IMR-90 (cell line): ENCODE measurements at regions not wholly inside any gene's neighbourhood (a gene's known extent, or its start where the extent isn't known, plus 50 kb on each side); places are given as distances from the start of the nearest gene placed in this dataset.

Experiments
- ATAC-seq: fragments of 200-7000 bp; cut with Tn5 transposase; 2 replicates; pipeline ENCODE4 v1.9.1; 2020; ENCODE audit warnings: low read depth, mild to moderate bottlenecking, moderate library complexity
- BruUV-seq: library from RNA; stranded (reverse); fragments of 400-500 nt; replicated peaks from 2 replicates; lab custom pipeline; 2021; lab: Mats Ljungman, UMichigan
- CTCF ChIA-PET: fragments of 300-600 bp; formaldehyde crosslinking; extraction: SDS; loops from one replicate; lab custom pipeline; 2021; ENCODE audit warnings: antibody characterized with exemption; lab: Yijun Ruan, JAX
- POLR2A ChIA-PET: fragments of 300-600 bp; sonication (Branson Sonifier 250); formaldehyde crosslinking; loops from one replicate; lab custom pipeline; 2022; ENCODE audit warnings: antibody characterized with exemption; ENCODE audit not compliant: unreplicated experiment; lab: Charles Lee
- DNase-seq: peaks from one replicate; pipeline ENCODE4 v3.0.0; 2013
- H2AFZ ChIP-seq: replicated peaks from 2 replicates; pipeline ENCODE3; 2013; ENCODE audit warnings: low read length, mild to moderate bottlenecking; ENCODE audit not compliant: poor library complexity
- H2AK5ac ChIP-seq: 2 replicates; pipeline ENCODE4 v1.6.1; 2013; ENCODE audit warnings: low read depth, low read length, inconsistent platforms
- H2AK9ac ChIP-seq: replicated peaks from 2 replicates; pipeline ENCODE3; 2013; ENCODE audit warnings: mild to moderate bottlenecking, low read depth, low read length, moderate library complexity; ENCODE audit not compliant: poor library complexity
- H2BK120ac ChIP-seq: 2 replicates; pipeline ENCODE4 v1.6.1; 2013; ENCODE audit warnings: low read depth, low read length, inconsistent platforms
- H2BK15ac ChIP-seq: 3 replicates; pipeline ENCODE4 v1.6.1; 2013; ENCODE audit warnings: low read depth, low read length, inconsistent platforms
- H2BK20ac ChIP-seq: 2 replicates; pipeline ENCODE4 v1.6.1; 2013; ENCODE audit warnings: low read depth, mild to moderate bottlenecking, inconsistent platforms, low read length, moderate library complexity
- H2BK5ac ChIP-seq: 2 replicates; pipeline ENCODE4 v1.6.1; 2013; ENCODE audit warnings: mild to moderate bottlenecking, low read depth, low read length, inconsistent platforms; ENCODE audit not compliant: poor library complexity, severe bottlenecking
- H3K14ac ChIP-seq: replicated peaks from 2 replicates; pipeline ENCODE4 v1.6.1; 2013; ENCODE audit warnings: low read depth, low read length, inconsistent platforms
- H3K18ac ChIP-seq: 2 replicates; pipeline ENCODE4 v1.6.1; 2013; ENCODE audit warnings: low read depth, low read length, control low read depth
- H3K23ac ChIP-seq: 2 replicates; pipeline ENCODE4 v1.6.1; 2013; ENCODE audit warnings: low read depth, low read length, inconsistent platforms
- H3K27ac ChIP-seq: 2 replicates; pipeline ENCODE4 v1.5.1; 2013; ENCODE audit warnings: mild to moderate bottlenecking, control low read depth, low read length; ENCODE audit not compliant: insufficient read depth
- H3K27me3 ChIP-seq: 2 replicates; pipeline ENCODE4 v1.6.1; 2013; ENCODE audit warnings: low read length; ENCODE audit not compliant: control insufficient read depth, insufficient read depth
- H3K36me3 ChIP-seq: 2 replicates; pipeline ENCODE4 v1.6.1; 2013; ENCODE audit warnings: low read length, mixed read lengths; ENCODE audit not compliant: control insufficient read depth, insufficient read depth
- H3K4ac ChIP-seq: 2 replicates; pipeline ENCODE4 v1.6.1; 2013; ENCODE audit warnings: low read depth, low read length, inconsistent platforms
- H3K4me1 ChIP-seq: 2 replicates; pipeline ENCODE4 v1.6.1; 2013; ENCODE audit warnings: low read length, mixed read lengths; ENCODE audit not compliant: control insufficient read depth, insufficient read depth
- H3K4me2 ChIP-seq: 2 replicates; pipeline ENCODE4 v1.6.1; 2013; ENCODE audit warnings: low read depth, mild to moderate bottlenecking, control low read depth, low read length, moderate library complexity
- H3K4me3 ChIP-seq: 2 replicates; pipeline ENCODE4 v1.5.1; 2013; ENCODE audit warnings: low read depth, mild to moderate bottlenecking, control low read depth, low read length, moderate library complexity; ENCODE audit not compliant: insufficient read depth
- H3K56ac ChIP-seq: 2 replicates; pipeline ENCODE4 v1.6.1; 2013; ENCODE audit warnings: low read length, inconsistent platforms; ENCODE audit not compliant: insufficient read depth; ENCODE audit errors: extremely low read depth
- H3K79me1 ChIP-seq, 2 experiments: 2 replicates each; pipeline ENCODE4 v1.6.1; 2013; ENCODE audit warnings: low read length in 2 of 2, inconsistent platforms in 1 of 2, low read depth in 1 of 2
- H3K9ac ChIP-seq: 2 replicates; pipeline ENCODE4 v1.6.1; 2013; ENCODE audit warnings: low read depth, low read length, control low read depth
- H3K9me1 ChIP-seq: 2 replicates; pipeline ENCODE4 v1.6.1; 2013; ENCODE audit warnings: low read length, inconsistent platforms; ENCODE audit not compliant: insufficient read depth
- H3K9me3 ChIP-seq: 2 replicates; pipeline ENCODE4 v1.6.1; 2013; ENCODE audit warnings: low read length; ENCODE audit not compliant: control insufficient read depth, insufficient read depth
- H4K20me1 ChIP-seq: 2 replicates; pipeline ENCODE4 v1.6.1; 2013; ENCODE audit warnings: low read length, inconsistent platforms; ENCODE audit not compliant: insufficient read depth
- H4K5ac ChIP-seq: 2 replicates; pipeline ENCODE4 v1.6.1; 2013; ENCODE audit warnings: mild to moderate bottlenecking, low read depth, low read length, control low read depth
- H4K8ac ChIP-seq, 2 experiments: 2 replicates each; pipeline ENCODE4 v1.6.1; 2013; ENCODE audit warnings: low read depth in 2 of 2, low read length in 2 of 2, control low read depth in 1 of 2, inconsistent platforms in 1 of 2
- H4K91ac ChIP-seq: 2 replicates; pipeline ENCODE4 v1.6.1; 2013; ENCODE audit warnings: low read depth, low read length, inconsistent platforms; ENCODE audit not compliant: insufficient read depth
- CEBPB ChIP-seq: IDR thresholded peaks from 2 replicates; pipeline ENCODE4 v1.6.1; 2012; ENCODE audit warnings: low read depth, low read length, improper control_type of control experiment
- CHD1 ChIP-seq: IDR thresholded peaks from 2 replicates; pipeline ENCODE4 v1.6.1; 2012; ENCODE audit warnings: low read depth, low read length, improper control_type of control experiment
- FOS ChIP-seq: fragments of 150-350 bp; IDR thresholded peaks from 2 replicates; pipeline ENCODE4 v1.6.1; 2016; ENCODE audit warnings: low read depth, low read length
- MAFK ChIP-seq: IDR thresholded peaks from 2 replicates; pipeline ENCODE4 v1.6.1; 2012; ENCODE audit warnings: low read depth, low read length, improper control_type of control experiment
- MAZ ChIP-seq: IDR thresholded peaks from 2 replicates; pipeline ENCODE4 v1.6.1; 2012; ENCODE audit warnings: low read depth, mild to moderate bottlenecking, low read length, improper control_type of control experiment, moderate library complexity, borderline replicate concordance
- MXI1 ChIP-seq: IDR thresholded peaks from 2 replicates; pipeline ENCODE4 v1.6.1; 2012; ENCODE audit warnings: low read depth, mild to moderate bottlenecking, low read length, moderate library complexity, borderline replicate concordance
- NFE2L2 ChIP-seq: fragments of 150-350 bp; IDR thresholded peaks from 2 replicates; pipeline ENCODE4 v1.6.1; 2016; ENCODE audit warnings: low read depth, mild to moderate bottlenecking, low read length
- POLR2A ChIP-seq: IDR thresholded peaks from 2 replicates; pipeline ENCODE4 v1.6.1; 2012; ENCODE audit warnings: mild to moderate bottlenecking, low read depth, low read length
- RAD21 ChIP-seq: IDR thresholded peaks from 2 replicates; pipeline ENCODE4 v1.6.1; 2012; ENCODE audit warnings: low read length, improper control_type of control experiment
- RCOR1 ChIP-seq: IDR thresholded peaks from 2 replicates; pipeline ENCODE4 v1.6.1; 2012; ENCODE audit warnings: mild to moderate bottlenecking, low read length, improper control_type of control experiment; ENCODE audit not compliant: insufficient replicate concordance
- RFX5 ChIP-seq: IDR thresholded peaks from 2 replicates; pipeline ENCODE4 v1.8.0; 2012; ENCODE audit warnings: low read depth, mild to moderate bottlenecking, low read length, moderate library complexity
- SMC3 ChIP-seq: fragments of 150-350 bp; IDR thresholded peaks from 2 replicates; pipeline ENCODE4 v1.6.1; 2016; ENCODE audit warnings: low read depth, mild to moderate bottlenecking, antibody characterized with exemption, low read length, moderate library complexity
- USF2 ChIP-seq: fragments of 150-350 bp; IDR thresholded peaks from 2 replicates; pipeline ENCODE4 v1.6.1; 2017; ENCODE audit warnings: mild to moderate bottlenecking, antibody characterized with exemption, low read length, low read depth
- WGBS, 2 experiments: methylation state at CpG; one replicate each; pipeline versions ENCODE4 v1.1.5 to v1.1.7; 2013; ENCODE audit warnings: missing lambda C conversion rate in 2 of 2; ENCODE audit not compliant: insufficient read length in 1 of 2; ENCODE audit errors: extremely low coverage in 2 of 2; 5-methylcytosine and 5-hydroxymethylcytosine counted together
- dilution Hi-C: fragments of 300-500 bp; cut with HindIII; formaldehyde crosslinking; loops from one replicate; pipeline ENCODE4 v1.14.3; 2018; ENCODE audit warnings: low sequenced_read_pairs; ENCODE audit not compliant: unreplicated experiment
- in situ Hi-C: fragments of 300-500 bp; cut with MboI; formaldehyde crosslinking; loops from 3 replicates; pipeline ENCODE4 v1.14.3; 2019; ENCODE audit warnings: low sequenced_read_pairs, inconsistent platforms, mixed read lengths
- intact Hi-C: fragments of 100-400 bp; cut with micrococcal nuclease; formaldehyde crosslinking; loops from 2 replicates; pipeline ENCODE4 v1.10.0; 2022

GRCh38 chr6:105501826-105502344 is 99.0 kb upstream of the PREP start:
- TF ChIP-seq RFX5 (no peak), MAZ (no peak), NFE2L2 (no peak), MAFK (no peak), MXI1 (no peak), FOS (no peak), SMC3 (no peak), RAD21 (no peak), USF2 (no peak), RCOR1 (no peak), POLR2A (no peak), CEBPB (no peak), CHD1 (no peak)
- 83% methylated on average over 1 of the region's 1 CpG; no CpG with 5 or more reads in 1 of the 2 experiments for WGBS, 2 experiments
- H4K8ac ChIP-seq: no peak overlapping the region
- H2BK120ac ChIP-seq: no peak overlapping the region
- H3K18ac ChIP-seq: no peak overlapping the region
- H3K79me1 ChIP-seq: no peaks in the 10 kb centered on the region
- H2AK5ac ChIP-seq: peak overlapping the region; percentile 11; the same call in 1 of the 2 replicates
- in situ Hi-C loops (no loop called here), dilution Hi-C loops (no loop called here), intact Hi-C loops (no loop called here)
- CTCF ChIA-PET: no interaction called here
- no peaks in the 10 kb centered on the region; the same call in 1 of the 2 replicates for H3K9me1 ChIP-seq
- ATAC-seq (no peak), DNase-seq (no peak)
- no peak overlapping the region for H3K56ac ChIP-seq
- H3K4me3 ChIP-seq: no peak overlapping the region
- H3K36me3 ChIP-seq: no peaks in the 10 kb centered on the region
- H4K91ac ChIP-seq: no peak overlapping the region
- no peak overlapping the region for H3K14ac ChIP-seq
- peak overlapping the region; percentile 38; the same call in 1 of the 2 replicates for H3K23ac ChIP-seq
- H2AK9ac ChIP-seq: no peak overlapping the region
- no peak overlapping the region for H2BK15ac ChIP-seq
- H3K9me3 ChIP-seq: no peaks in the 10 kb centered on the region
- H2BK5ac ChIP-seq: no peak overlapping the region
- H3K4me1 ChIP-seq: no peaks in the 10 kb centered on the region
- no peak overlapping the region for H4K5ac ChIP-seq
- 0 out of 2 replicates have a peak overlapping the region, but pooled peaks have one; percentile 18 for H3K4ac ChIP-seq
- no TSS peak for BruUV-seq
- H2BK20ac ChIP-seq: no peak overlapping the region
- H4K20me1 ChIP-seq: no peaks in the 10 kb centered on the region
- H2AFZ ChIP-seq: no peak overlapping the region
- H3K4me2 ChIP-seq: no peak overlapping the region
- H3K27ac ChIP-seq: no peak overlapping the region
- H3K9ac ChIP-seq: no peak overlapping the region
- H3K27me3 ChIP-seq: no peaks in the 10 kb centered on the region
- POLR2A ChIA-PET: no interaction called here
